CD4-positive, alpha-beta T cell (primary cell): ENCODE measurements at regions not wholly inside any gene's neighbourhood (a gene's known extent, or its start where the extent isn't known, plus 50 kb on each side); places are given as distances from the start of the nearest gene placed in this dataset.

Source experiments
- ATAC-seq: fragments of 200-7000 bp; cut with Tn5 transposase; one replicate; pipeline ENCODE4 v1.10.0; 2022; ENCODE audit warnings: mild to moderate bottlenecking; ENCODE audit not compliant: poor library complexity
- CTCF ChIA-PET: fragments of 350-600 bp; sonication (Branson Sonifier 250); formaldehyde crosslinking; loops from one replicate; lab custom pipeline; 2021; ENCODE audit warnings: antibody characterized with exemption, inconsistent platforms; lab: Charles Lee
- POLR2A ChIA-PET: fragments of 350-600 bp; sonication (Branson Sonifier 250); formaldehyde crosslinking; loops from one replicate; lab custom pipeline; 2021; ENCODE audit warnings: antibody characterized with exemption, inconsistent platforms; lab: Charles Lee
- DNase-seq, 14 experiments: peaks; one replicate each; pipeline ENCODE4 v3.0.0-alpha.2; 2013 to 2020; ENCODE audit warnings: mixed read lengths in 2 of 14
- H3K27ac ChIP-seq, 2 donors: one replicate each; pipeline versions ENCODE4 v1.5.1 to v1.7.0; 2013; ENCODE audit warnings: low read length in 2 of 2, low read depth in 1 of 2, mild to moderate bottlenecking in 1 of 2
- H3K27me3 ChIP-seq, 2 experiments: 1 replicate in 1 of 2; 2 replicates in 1 of 2; pipeline versions ENCODE4 v1.6.1 to v1.7.0; 2013; ENCODE audit warnings: low read length in 2 of 2, control low read depth in 1 of 2, mild to moderate bottlenecking in 1 of 2, moderate library complexity in 1 of 2; ENCODE audit not compliant: insufficient read depth in 2 of 2, control insufficient read depth in 1 of 2
- H3K36me3 ChIP-seq: one replicate; pipeline ENCODE4 v1.6.1; 2013; ENCODE audit warnings: low read length, control low read depth; ENCODE audit not compliant: insufficient read depth
- H3K4me1 ChIP-seq: one replicate; pipeline ENCODE4 v1.6.1; 2013; ENCODE audit warnings: low read length, control low read depth; ENCODE audit not compliant: insufficient read depth
- H3K4me3 ChIP-seq: one replicate; pipeline ENCODE4 v1.5.1; 2013; ENCODE audit warnings: mild to moderate bottlenecking, low read length, moderate library complexity
- H3K9me3 ChIP-seq, 2 experiments: 1 replicate in 1 of 2; 2 replicates in 1 of 2; pipeline versions ENCODE4 v1.6.1 to v1.7.0; 2013; ENCODE audit warnings: low read length in 2 of 2, mild to moderate bottlenecking in 2 of 2, control low read depth in 1 of 2, moderate library complexity in 1 of 2; ENCODE audit not compliant: control insufficient read depth in 1 of 2, insufficient read depth in 1 of 2
- H3K27ac Mint-ChIP-seq: one replicate; pipeline ENCODE4 v1.8.0; 2020; ENCODE audit warnings: mixed read lengths
- H3K27me3 Mint-ChIP-seq: one replicate; pipeline ENCODE4 v1.8.0; 2021; ENCODE audit warnings: mixed read lengths
- H3K36me3 Mint-ChIP-seq: one replicate; pipeline ENCODE4 v1.8.0; 2021; ENCODE audit warnings: low read depth, mixed read lengths
- H3K4me1 Mint-ChIP-seq: one replicate; pipeline ENCODE4 v1.8.0; 2021; ENCODE audit warnings: low read depth, mixed read lengths
- H3K4me3 Mint-ChIP-seq: one replicate; pipeline ENCODE4 v1.8.0; 2020; ENCODE audit warnings: mild to moderate bottlenecking, mixed read lengths
- H3K9me3 Mint-ChIP-seq: one replicate; pipeline ENCODE4 v1.8.0; 2020; ENCODE audit warnings: mixed read lengths
- CTCF ChIP-seq: fragments of 200-600 bp; IDR thresholded peaks from one replicate; pipeline ENCODE4 v1.8.0; 2022; ENCODE audit warnings: antibody characterized with exemption, mild to moderate bottlenecking
- intact Hi-C, 2 experiments: fragments of 100-400 bp; cut with DNase I in 1 of 2; cut with micrococcal nuclease in 1 of 2; formaldehyde crosslinking; loops; one replicate each; pipeline versions ENCODE4 v1.15.1 to v1.9.0; 2023 to 2025; cut with DNase I, micrococcal nuclease

GRCh38 chr6:8990075-8990474 lies 554.7 kb upstream of the SLC35B3 start:
- intact Hi-C loops = no loop called here
- H3K4me1 ChIP-seq = no peaks in the 10 kb centered on the region
- H3K27ac ChIP-seq = no peak overlapping the region
- H3K4me3 Mint-ChIP-seq = no peak overlapping the region
- no peaks in the 10 kb centered on the region for H3K9me3 ChIP-seq
- no peaks in the 10 kb centered on the region for H3K36me3 Mint-ChIP-seq
- CTCF ChIA-PET = no interaction called here
- POLR2A ChIA-PET = no interaction called here
- H3K4me3 ChIP-seq = no peak overlapping the region
- H3K27me3 ChIP-seq = peaks cover 0 to 7% of the 10 kb centered on the region in 2 experiments
- ATAC-seq (no peak), DNase-seq (no peak)
- TF ChIP-seq CTCF = no peak
- no peaks in the 10 kb centered on the region for H3K4me1 Mint-ChIP-seq
- H3K27ac Mint-ChIP-seq = no peak overlapping the region
- H3K27me3 Mint-ChIP-seq = peaks cover 11% of the 10 kb centered on the region
- H3K36me3 ChIP-seq = no peaks in the 10 kb centered on the region
- no peaks in the 10 kb centered on the region for H3K9me3 Mint-ChIP-seq

GRCh38 chr6:8983202-8983688 lies 547.9 kb upstream of the SLC35B3 start:
- DNase-seq (peak; percentile 12 to 62 (median 25)), ATAC-seq (peak; percentile 87)
- Histone ChIP-seq H3K36me3 (no peaks in the 10 kb centered on the region), H3K27me3 (peaks cover 0 to 7% of the 10 kb centered on the region in 2 experiments), H3K9me3 (no peaks in the 10 kb centered on the region), H3K4me1 (peaks cover 2% of the 10 kb centered on the region), H3K27ac (no peak overlapping the region), H3K4me3 (no peak overlapping the region)
- Mint-ChIP-seq H3K4me1 (no peaks in the 10 kb centered on the region), H3K9me3 (no peaks in the 10 kb centered on the region), H3K27me3 (peaks cover 44% of the 10 kb centered on the region), H3K4me3 (no peak overlapping the region), H3K27ac (no peak overlapping the region), H3K36me3 (no peaks in the 10 kb centered on the region)
- ChIA-PET POLR2A (no interaction called here), CTCF (interaction anchor here (0.7 to 1.2 kb wide), 3 partner anchors 10 to 1455 kb away, joined by 3 to 5 read pairs (median 5); no protein-coding TSS in a partner anchor)
- intact Hi-C loops = loop anchor here (1.0 to 2.0 kb wide), 5 partner anchors 430 to 1452 kb away; no protein-coding TSS in a partner anchor
- peak; percentile 99 for TF ChIP-seq CTCF

GRCh38 chr6:8982668-8983067 lies 547.3 kb upstream of the SLC35B3 start:
- Mint-ChIP-seq H3K4me1 (no peaks in the 10 kb centered on the region), H3K27ac (no peak overlapping the region), H3K9me3 (no peaks in the 10 kb centered on the region), H3K4me3 (no peak overlapping the region), H3K36me3 (no peaks in the 10 kb centered on the region), H3K27me3 (peaks cover 40% of the 10 kb centered on the region)
- DNase-seq (no peak), ATAC-seq (no peak)
- Histone ChIP-seq H3K27ac (no peak overlapping the region), H3K4me3 (no peak overlapping the region), H3K36me3 (no peaks in the 10 kb centered on the region), H3K9me3 (no peaks in the 10 kb centered on the region), H3K27me3 (peaks cover 0 to 6% of the 10 kb centered on the region in 2 experiments), H3K4me1 (peaks cover 2% of the 10 kb centered on the region)
- POLR2A ChIA-PET = no interaction called here
- CTCF ChIA-PET = interaction anchor here (1.2 kb wide), 2 partner anchors 10 to 1453 kb away, joined by 5 read pairs; no protein-coding TSS in a partner anchor
- intact Hi-C loops = loop anchor here (1.0 to 2.0 kb wide), 5 partner anchors 430 to 1453 kb away; no protein-coding TSS in a partner anchor
- TF ChIP-seq CTCF = no peak
